ENCODE measurements at regions not wholly inside any gene's neighbourhood (a gene's known extent, or its start where the extent isn't known, plus 50 kb on each side); places are given as distances from the start of the nearest gene placed in this dataset.

DNA sequence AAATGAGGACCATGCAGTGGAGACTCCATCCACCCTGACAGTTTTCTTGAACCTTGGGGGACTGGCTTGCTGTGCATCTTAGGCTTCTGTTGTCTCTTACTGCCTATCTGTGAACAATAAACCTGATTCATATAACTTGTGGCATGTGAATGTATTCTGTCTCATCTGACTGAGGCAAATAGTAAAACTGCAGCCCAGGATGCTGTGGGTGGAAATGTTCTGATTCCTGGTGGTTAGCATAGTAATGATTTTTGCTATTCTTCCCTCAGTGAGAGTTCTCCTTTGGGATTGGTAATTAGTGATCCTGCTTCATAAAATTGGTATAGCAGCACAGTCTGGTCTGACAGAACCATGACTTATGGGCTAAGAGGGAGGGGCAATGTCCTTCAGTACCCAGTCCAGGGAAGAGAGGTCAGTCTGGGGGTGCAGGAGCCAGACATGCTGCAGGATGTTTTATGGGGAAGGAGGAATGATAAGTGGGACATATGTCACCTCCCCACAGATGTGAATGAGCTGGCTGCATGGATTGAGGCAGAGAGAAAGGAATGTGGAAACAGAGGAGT lies 147.1 kb downstream of the OR2B2 start:
- H3K9me3 ChIP-seq, result no peaks in the 10 kb centered on the region
- TF ChIP-seq POLR2A (IDR thresholded peaks at IDR 0.05) (no peak), CTCF (IDR thresholded peaks at IDR 0.05) (no peak)
- H3K4me3 ChIP-seq, result no peak overlapping the region
- H3K36me3 ChIP-seq, result no peaks in the 10 kb centered on the region
- no peak for DNase-seq
- H3K27ac ChIP-seq, result no peak overlapping the region
- intact Hi-C loops (cut with DNase I; ENCODE audit: low total_unique reads), result no loop called here
- no peaks in the 10 kb centered on the region for H3K27me3 ChIP-seq
- H3K4me1 ChIP-seq, result no peaks in the 10 kb centered on the region

DNA sequence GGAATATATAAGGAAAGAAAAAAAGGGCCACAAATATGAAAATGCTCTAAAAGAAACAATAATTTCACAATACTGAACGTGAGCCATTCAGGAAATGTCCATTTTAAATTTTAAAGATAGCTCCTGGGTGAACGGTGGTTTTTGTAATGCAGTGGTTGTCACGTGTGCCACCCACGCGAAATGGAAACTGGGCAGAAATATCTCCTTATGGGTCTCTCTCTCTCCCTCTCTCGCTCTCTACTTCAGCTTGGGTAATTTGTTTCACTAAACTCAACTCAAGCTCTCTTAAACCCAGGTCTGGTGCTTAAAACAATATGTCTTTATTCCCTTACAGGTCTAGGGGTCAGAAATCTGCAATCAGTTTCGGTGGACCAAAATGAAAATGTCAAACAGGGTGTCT lies 150.8 kb downstream of the OR2B2 start:
- no peak for TF ChIP-seq POLR2A (IDR thresholded peaks at IDR 0.05)
- no peak for TF ChIP-seq CTCF (IDR thresholded peaks at IDR 0.05)
- H3K9me3 ChIP-seq, result no peaks in the 10 kb centered on the region
- H3K4me1 ChIP-seq, result no peaks in the 10 kb centered on the region
- intact Hi-C loops (cut with DNase I; ENCODE audit: low total_unique reads), result no loop called here
- no peak overlapping the region for H3K4me3 ChIP-seq
- H3K36me3 ChIP-seq, result no peaks in the 10 kb centered on the region
- H3K27me3 ChIP-seq, result peaks cover 0 to 8% of the 10 kb centered on the region in 2 donors
- no peak for DNase-seq
- no peak overlapping the region for H3K27ac ChIP-seq

DNA sequence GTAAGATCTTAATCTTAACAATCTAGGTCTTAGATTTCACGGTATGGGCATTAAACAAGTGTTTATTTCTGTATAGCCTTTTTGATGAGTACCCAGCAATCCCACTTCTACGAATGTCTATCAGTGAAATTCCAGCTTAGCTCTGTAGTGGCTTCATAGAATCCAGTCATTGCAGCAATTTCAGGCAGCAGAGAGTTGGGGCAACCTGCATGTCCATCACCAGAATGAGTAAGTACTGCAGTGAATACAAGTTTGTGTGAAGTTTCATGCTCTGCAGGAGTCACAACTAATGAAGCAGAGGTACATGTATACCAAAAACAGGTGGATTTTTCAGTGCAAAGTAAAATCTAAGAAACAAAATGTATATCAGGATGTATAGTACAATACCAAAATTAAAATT lies 151.7 kb downstream of the OR2B2 start:
- TF ChIP-seq CTCF (IDR thresholded peaks at IDR 0.05) (no peak), POLR2A (IDR thresholded peaks at IDR 0.05) (no peak)
- intact Hi-C loops (cut with DNase I; ENCODE audit: low total_unique reads), result no loop called here
- DNase-seq, result no peak
- no peak overlapping the region for H3K27ac ChIP-seq
- no peaks in the 10 kb centered on the region for H3K9me3 ChIP-seq
- H3K27me3 ChIP-seq, result peaks cover 0 to 8% of the 10 kb centered on the region in 2 donors
- no peaks in the 10 kb centered on the region for H3K36me3 ChIP-seq
- H3K4me3 ChIP-seq, result no peak overlapping the region
- no peaks in the 10 kb centered on the region for H3K4me1 ChIP-seq

DNA sequence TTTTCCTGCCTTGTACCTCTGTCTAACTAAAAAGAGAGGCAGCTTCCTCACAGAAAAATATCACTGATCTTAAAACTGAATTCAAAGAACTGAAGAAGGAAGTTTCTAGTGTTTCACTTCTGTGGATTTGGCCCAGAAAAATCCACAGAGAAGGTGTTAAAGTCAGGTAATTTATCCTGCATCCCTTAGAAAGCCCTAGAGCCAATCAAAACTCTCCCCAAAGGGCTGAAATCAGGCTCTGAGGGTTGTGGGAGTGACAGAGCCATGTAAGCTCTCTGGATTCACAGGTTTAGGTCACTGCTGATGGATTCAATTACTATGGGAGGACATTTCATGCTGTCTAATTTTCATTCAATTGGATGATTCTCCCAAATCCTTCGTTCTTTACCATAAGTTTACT lies 152.3 kb downstream of the OR2B2 start:
- intact Hi-C loops (cut with DNase I; ENCODE audit: low total_unique reads), result loop anchor here (10.0 kb wide), 1 partner anchor 585 kb away; no protein-coding TSS in a partner anchor

GRCh38 chr6:27758491-27758890 lies 153.7 kb downstream of the OR2B2 start:
- Histone ChIP-seq H3K4me3 (no peak overlapping the region), H3K4me1 (no peaks in the 10 kb centered on the region), H3K27ac (no peak overlapping the region), H3K9me3 (no peaks in the 10 kb centered on the region), H3K27me3 (peaks cover 0 to 8% of the 10 kb centered on the region in 2 donors), H3K36me3 (no peaks in the 10 kb centered on the region)
- intact Hi-C loops (cut with DNase I; ENCODE audit: low total_unique reads), result loop anchor here (10.0 kb wide), 1 partner anchor 584 kb away; no protein-coding TSS in a partner anchor
- no peak for TF ChIP-seq POLR2A (IDR thresholded peaks at IDR 0.05)
- TF ChIP-seq CTCF (IDR thresholded peaks at IDR 0.05), result no peak
- no peak for DNase-seq

More for the DNA sequence above, 152.3 kb downstream of the OR2B2 start:
- no peak for TF ChIP-seq CTCF (IDR thresholded peaks at IDR 0.05)
- no peak for TF ChIP-seq POLR2A (IDR thresholded peaks at IDR 0.05)
- Histone ChIP-seq H3K9me3 (no peaks in the 10 kb centered on the region), H3K27ac (no peak overlapping the region), H3K27me3 (peaks cover 0 to 8% of the 10 kb centered on the region in 2 donors), H3K4me3 (no peak overlapping the region), H3K4me1 (no peaks in the 10 kb centered on the region), H3K36me3 (no peaks in the 10 kb centered on the region)
- no peak for DNase-seq

All from uterus (tissue), 3 donors.